SK-N-SH (cell line): ENCODE measurements at regions not wholly inside any gene's neighbourhood (a gene's known extent, or its start where the extent isn't known, plus 50 kb on each side); places are given as distances from the start of the nearest gene placed in this dataset.

Experiments
- CTCF ChIA-PET: fragments of 300-600, 350-600 bp; formaldehyde crosslinking; extraction: SDS; loops from one replicate; lab custom pipeline; 2021; lab: Yijun Ruan, JAX
- POLR2A ChIA-PET: fragments of 350-600 bp; sonication (Branson Sonifier 250); formaldehyde crosslinking; extraction: SDS; loops from one replicate; lab custom pipeline; 2020; ENCODE audit warnings: antibody characterized with exemption, inconsistent platforms; lab: Yijun Ruan, JAX
- DNase-seq: peaks from one replicate; pipeline ENCODE4 v3.0.0; 2012
- H2AFZ ChIP-seq: fragments of 200-600 bp; sonication (generic); 2 replicates; pipeline ENCODE4 v1.8.1; 2016; ENCODE audit warnings: antibody characterized with exemption, mild to moderate bottlenecking, low read depth
- H3F3A ChIP-seq: fragments of 200-600 bp; sonication (generic); replicated peaks from 2 replicates; pipeline ENCODE3; 2016; ENCODE audit warnings: antibody characterized with exemption, mild to moderate bottlenecking; ENCODE audit not compliant: insufficient read depth
- H3K27ac ChIP-seq, 2 experiments: fragments of 200-500 bp in 1 of 2; fragments of 200-600 bp in 1 of 2; sonication (Bioruptor generic) in 1 of 2; sonication (generic), shearing (Covaris generic) in 1 of 2; 2 replicates each; pipeline versions ENCODE4 v1.5.1 to v1.6.1; 2014 to 2016; ENCODE audit warnings: low read depth in 2 of 2, inconsistent platforms in 1 of 2, low read length in 1 of 2, mild to moderate bottlenecking in 1 of 2, mixed read lengths in 1 of 2
- H3K27me3 ChIP-seq: fragments of 200-600 bp; sonication (generic), shearing (Covaris generic); 2 replicates; pipeline ENCODE4 v1.6.1; 2016; ENCODE audit warnings: mixed run types; ENCODE audit not compliant: insufficient read depth
- H3K36me3 ChIP-seq, 2 experiments: fragments of 200-500 bp in 1 of 2; fragments of 200-600 bp in 1 of 2; sonication (Bioruptor generic) in 1 of 2; sonication (generic) in 1 of 2; replicated peaks in 1 of 2; 2 replicates each; pipeline versions ENCODE3 to v1.5.1; 2014 to 2016; ENCODE audit warnings: low read length in 1 of 2, mild to moderate bottlenecking in 1 of 2; ENCODE audit not compliant: insufficient read depth in 2 of 2, control insufficient read depth in 1 of 2
- H3K4me1 ChIP-seq, 2 experiments: fragments of 200-500 bp in 1 of 2; fragments of 200-600 bp in 1 of 2; sonication (Bioruptor generic) in 1 of 2; sonication (generic), shearing (Covaris generic) in 1 of 2; 2 replicates each; pipeline versions ENCODE4 v1.5.1 to v1.6.1; 2014 to 2016; ENCODE audit warnings: low read depth in 1 of 2, low read length in 1 of 2, mixed run types in 1 of 2; ENCODE audit not compliant: insufficient read depth in 2 of 2, control insufficient read depth in 1 of 2
- H3K4me2 ChIP-seq: fragments of 200-600 bp; sonication (generic), shearing (Covaris generic); 2 replicates; pipeline ENCODE4 v1.6.1; 2017; ENCODE audit warnings: mixed run types
- H3K4me3 ChIP-seq, 2 experiments: fragments of 200-500 bp in 1 of 2; fragments of 200-600 bp in 1 of 2; sonication (Bioruptor generic) in 1 of 2; sonication (generic), shearing (Covaris generic) in 1 of 2; 2 replicates each; pipeline versions ENCODE4 v1.5.1 to v1.8.1; 2014 to 2016; ENCODE audit warnings: low read depth in 2 of 2, inconsistent platforms in 1 of 2, low read length in 1 of 2, mild to moderate bottlenecking in 1 of 2, mixed read lengths in 1 of 2, moderate library complexity in 1 of 2
- H3K79me2 ChIP-seq: fragments of 200-600 bp; sonication (generic); 2 replicates; pipeline ENCODE4 v1.8.1; 2017; ENCODE audit warnings: mild to moderate bottlenecking; ENCODE audit not compliant: insufficient read depth
- H3K9ac ChIP-seq: fragments of 200-600 bp; sonication (generic); 2 replicates; pipeline ENCODE4 v1.6.1; 2017; ENCODE audit warnings: mixed run types
- H3K9me2 ChIP-seq: fragments of 200-600 bp; sonication (generic); 2 replicates; pipeline ENCODE4 v1.6.1; 2017; ENCODE audit warnings: mixed run types
- H3K9me3 ChIP-seq: fragments of 200-600 bp; sonication (generic); 2 replicates; pipeline ENCODE4 v1.6.1; 2017; ENCODE audit warnings: mixed run types, mild to moderate bottlenecking, moderate library complexity
- H4K20me1 ChIP-seq: fragments of 200-600 bp; sonication (generic); 2 replicates; pipeline ENCODE4 v1.6.1; 2017; ENCODE audit warnings: mild to moderate bottlenecking, mixed run types; ENCODE audit not compliant: insufficient read depth
- EP300 ChIP-seq, 2 experiments: IDR thresholded peaks; 2 replicates each; pipeline versions ENCODE4 v1.4.0 to v1.6.1; 2012; ENCODE audit warnings: borderline replicate concordance in 1 of 2, low read depth in 1 of 2, low read length in 1 of 2
- FOSL2 ChIP-seq: IDR thresholded peaks from 2 replicates; pipeline ENCODE4 v1.4.0; 2012; ENCODE audit warnings: low read depth, mild to moderate bottlenecking, moderate library complexity, borderline replicate concordance
- FOXJ3 ChIP-seq: sonication (generic); formaldehyde crosslinking; IDR thresholded peaks from 2 replicates; pipeline ENCODE4 v1.5.1; 2020; ENCODE audit warnings: mild to moderate bottlenecking, missing genetic modification reagents
- GATA2 ChIP-seq: sonication (generic); formaldehyde crosslinking; IDR thresholded peaks from 2 replicates; pipeline ENCODE4 v1.5.0; 2020; ENCODE audit warnings: mild to moderate bottlenecking, missing genetic modification reagents
- NFIC ChIP-seq: IDR thresholded peaks from 2 replicates; pipeline ENCODE4 v1.4.0; 2012; ENCODE audit warnings: borderline replicate concordance
- REST ChIP-seq: IDR thresholded peaks from 2 replicates; pipeline ENCODE4 v1.6.1; 2012; ENCODE audit warnings: mild to moderate bottlenecking, low read depth, low read length, moderate library complexity
- RFX5 ChIP-seq: IDR thresholded peaks from 2 replicates; pipeline ENCODE4 v1.6.1; 2012; ENCODE audit warnings: mild to moderate bottlenecking, improper control_type of control experiment, low read length
- SIN3A ChIP-seq: IDR thresholded peaks from 2 replicates; pipeline ENCODE4 v1.6.1; 2012; ENCODE audit warnings: low read depth, mild to moderate bottlenecking, low read length, moderate library complexity, borderline replicate concordance
- USF2 ChIP-seq: fragments of 150-350 bp; IDR thresholded peaks from 2 replicates; pipeline ENCODE4 v1.6.1; 2017; ENCODE audit warnings: antibody characterized with exemption, low read length, low read depth, borderline replicate concordance
- YY1 ChIP-seq: IDR thresholded peaks from 2 replicates; pipeline ENCODE4 v1.4.0; 2012; ENCODE audit warnings: low read depth, mild to moderate bottlenecking
- ZBTB33 ChIP-seq: IDR thresholded peaks from 2 replicates; pipeline ENCODE4 v1.4.0; 2012; ENCODE audit warnings: low read depth, borderline replicate concordance
- WGBS: methylation state at CpG from one replicate; pipeline ENCODE4 v1.1.6; 2017; ENCODE audit warnings: low lambda C conversion rate; 5-methylcytosine and 5-hydroxymethylcytosine counted together

- Histone ChIP-seq H3K9me3 (no peaks in the 10 kb centered on the region), H3K27me3 (no peaks in the 10 kb centered on the region), H3K27ac (no peak overlapping the region), H3K36me3 (no peaks in the 10 kb centered on the region), H3F3A (no peaks in the 10 kb centered on the region), H3K79me2 (no peaks in the 10 kb centered on the region), H4K20me1 (no peaks in the 10 kb centered on the region), H3K9ac (no peak overlapping the region), H3K4me1 (peaks cover 0 to 6% of the 10 kb centered on the region in 2 experiments; a peak in 1 of 4 replicates), H3K9me2 (no peaks in the 10 kb centered on the region), H3K4me3 (no peak overlapping the region), H2AFZ (no peak overlapping the region), H3K4me2 (no peak overlapping the region)
- WGBS = 18% methylated on average over 8 of the region's 8 CpGs
- POLR2A ChIA-PET = no interaction called here
- CTCF ChIA-PET = interaction anchor here (0.8 to 1.6 kb wide), 4 partner anchors 9 to 26 kb away, joined by 3 read pairs; no protein-coding TSS in a partner anchor
- no peak for DNase-seq
- TF ChIP-seq GATA2 = no peak
These were observed 572.7 kb downstream of the AJAP1 start for GRCh38 chr1:5227114-5227513.

- Histone ChIP-seq H3K9me3 (no peaks in the 10 kb centered on the region), H2AFZ (no peak overlapping the region), H3K27me3 (no peaks in the 10 kb centered on the region), H3K9me2 (no peaks in the 10 kb centered on the region), H3K36me3 (no peaks in the 10 kb centered on the region), H3K4me3 (no peak overlapping the region), H3K4me1 (peaks cover 0 to 6% of the 10 kb centered on the region in 2 experiments; a peak in 1 of 4 replicates), H3K9ac (no peak overlapping the region), H3K27ac (no peak overlapping the region), H3K79me2 (no peaks in the 10 kb centered on the region), H3F3A (no peaks in the 10 kb centered on the region), H3K4me2 (no peak overlapping the region), H4K20me1 (no peaks in the 10 kb centered on the region)
- CTCF ChIA-PET = interaction anchor here (1.1 to 1.6 kb wide), 3 partner anchors 10 to 27 kb away, joined by 3 read pairs; no protein-coding TSS in a partner anchor
- POLR2A ChIA-PET = no interaction called here
- WGBS = 25% methylated on average over 19 of the region's 20 CpGs
- DNase-seq = no peak
- TF ChIP-seq REST = no peak
- TF ChIP-seq RFX5 = no peak
- TF ChIP-seq USF2 = no peak
- TF ChIP-seq ZBTB33 = no peak
- TF ChIP-seq FOXJ3 (CRISPR knock-in tag) = no peak
- no peak for TF ChIP-seq SIN3A
- no peak for TF ChIP-seq FOSL2
- TF ChIP-seq NFIC = no peak
- no peak for TF ChIP-seq EP300 (IDR thresholded peaks at IDR 0.05; ENCODE audit: borderline replicate concordance in 1 of 2, low read depth in 1 of 2, low read length in 1 of 2)
- no peak for TF ChIP-seq YY1
These were observed 571.6 kb downstream of the AJAP1 start for GRCh38 chr1:5225707-5226704.
